Tibial artery (tissue), 4 donors: ENCODE measurements at regions not wholly inside any gene's neighbourhood (a gene's known extent, or its start where the extent isn't known, plus 50 kb on each side); places are given as distances from the start of the nearest gene placed in this dataset.

Experiments used
- DNase-seq, 2 donors: peaks; one replicate each; pipeline ENCODE4 v3.0.0-alpha.2; 2019
- H3K27ac ChIP-seq, 2 donors: fragments of 200-600 bp; sonication (generic) in 1 of 2; 1 replicate in 1 of 2; 2 replicates in 1 of 2; pipeline ENCODE4 v1.5.1; 2018 to 2019; ENCODE audit warnings: mild to moderate bottlenecking in 1 of 2
- H3K27me3 ChIP-seq, 2 donors: fragments of 200-600 bp; sonication (generic) in 1 of 2; one replicate each; pipeline versions ENCODE4 v1.5.1 to v1.6.0; 2016 to 2019
- H3K36me3 ChIP-seq, 3 donors: fragments of 200-600 bp; sonication (generic) in 2 of 3; one replicate each; pipeline ENCODE4 v1.5.1; 2016 to 2019; ENCODE audit warnings: mild to moderate bottlenecking in 2 of 3
- H3K4me1 ChIP-seq, 4 donors: fragments of 200-600 bp; sonication (generic) in 2 of 4; 1 replicate in 3 of 4; 2 replicates in 1 of 4; pipeline ENCODE4 v1.5.1; 2016 to 2019
- H3K4me3 ChIP-seq, 2 donors: fragments of 200-600 bp; sonication (generic) in 1 of 2; 1 replicate in 1 of 2; 2 replicates in 1 of 2; pipeline ENCODE4 v1.5.1; 2018 to 2019; ENCODE audit warnings: mild to moderate bottlenecking in 2 of 2
- H3K9me3 ChIP-seq, 3 donors: fragments of 200-600 bp; sonication (generic) in 1 of 3; one replicate each; pipeline ENCODE4 v1.5.1; 2016 to 2019
- CTCF ChIP-seq, 2 experiments: fragments of 200-600 bp in 1 of 2; fragments of 450-650 bp in 1 of 2; IDR thresholded peaks; one replicate each; pipeline ENCODE4 v1.5.1; 2017 to 2019; ENCODE audit warnings: antibody characterized with exemption in 2 of 2, mild to moderate bottlenecking in 1 of 2, moderate library complexity in 1 of 2
- intact Hi-C: fragments of 100-400 bp; cut with DNase I; formaldehyde crosslinking; loops from one replicate; pipeline ENCODE4 v1.15.0; 2023; ENCODE audit warnings: low total_unique reads

- H3K27ac ChIP-seq = no peak overlapping the region
- peaks cover 0 to 8% (median 0%) of the 10 kb centered on the region in 4 donors for H3K4me1 ChIP-seq
- no peaks in the 10 kb centered on the region for H3K9me3 ChIP-seq
- H3K36me3 ChIP-seq = no peaks in the 10 kb centered on the region
- TF ChIP-seq CTCF (IDR thresholded peaks at IDR 0.05) = no peak
- H3K27me3 ChIP-seq = no peaks in the 10 kb centered on the region
- no peak overlapping the region for H3K4me3 ChIP-seq
- intact Hi-C loops = no loop called here
- no peak for DNase-seq
Measured at GRCh38 chr22:48702573-48703264, 1125.0 kb downstream of the BRD1 start.

GRCh38 chr22:48701296-48702030 lies 1126.2 kb downstream of the BRD1 start:
- no peak overlapping the region for H3K4me3 ChIP-seq
- no peak for TF ChIP-seq CTCF (IDR thresholded peaks at IDR 0.05)
- intact Hi-C loops = no loop called here
- no peaks in the 10 kb centered on the region for H3K9me3 ChIP-seq
- no peaks in the 10 kb centered on the region for H3K36me3 ChIP-seq
- no peak overlapping the region for H3K27ac ChIP-seq
- H3K4me1 ChIP-seq = peaks cover 0 to 8% (median 0%) of the 10 kb centered on the region in 4 donors
- no peaks in the 10 kb centered on the region for H3K27me3 ChIP-seq
- DNase-seq = no peak

- H3K27me3 ChIP-seq = no peaks in the 10 kb centered on the region
- intact Hi-C loops = no loop called here
- no peaks in the 10 kb centered on the region for H3K9me3 ChIP-seq
- H3K36me3 ChIP-seq = no peaks in the 10 kb centered on the region
- no peak for TF ChIP-seq CTCF (IDR thresholded peaks at IDR 0.05)
- H3K27ac ChIP-seq = no peak overlapping the region
- DNase-seq = no peak
- H3K4me3 ChIP-seq = no peak overlapping the region
- peaks cover 0 to 8% (median 0%) of the 10 kb centered on the region in 4 donors for H3K4me1 ChIP-seq
Measured at GRCh38 chr22:48700566-48701295, 1126.9 kb downstream of the BRD1 start.

GRCh38 chr22:48700180-48700565 lies 1127.5 kb downstream of the BRD1 start:
- intact Hi-C loops = no loop called here
- no peak overlapping the region for H3K27ac ChIP-seq
- no peaks in the 10 kb centered on the region for H3K9me3 ChIP-seq
- no peak for DNase-seq
- H3K27me3 ChIP-seq = no peaks in the 10 kb centered on the region
- no peak for TF ChIP-seq CTCF (IDR thresholded peaks at IDR 0.05)
- H3K36me3 ChIP-seq = no peaks in the 10 kb centered on the region
- no peak overlapping the region for H3K4me3 ChIP-seq
- peaks cover 0 to 8% (median 0%) of the 10 kb centered on the region in 4 donors for H3K4me1 ChIP-seq

GRCh38 chr22:48699511-48699910 lies 1128.2 kb downstream of the BRD1 start:
- H3K4me1 ChIP-seq = peaks cover 0 to 8% (median 0%) of the 10 kb centered on the region in 4 donors
- DNase-seq = no peak
- intact Hi-C loops = no loop called here
- no peak for TF ChIP-seq CTCF (IDR thresholded peaks at IDR 0.05)
- no peaks in the 10 kb centered on the region for H3K36me3 ChIP-seq
- H3K27me3 ChIP-seq = no peaks in the 10 kb centered on the region
- H3K4me3 ChIP-seq = no peak overlapping the region
- H3K27ac ChIP-seq = no peak overlapping the region
- H3K9me3 ChIP-seq = no peaks in the 10 kb centered on the region
